GM19238 (cell line): ENCODE measurements at regions not wholly inside any gene's neighbourhood (a gene's known extent, or its start where the extent isn't known, plus 50 kb on each side); places are given as distances from the start of the nearest gene placed in this dataset.
"Not testable (repeated sequence)": the region's sequence is repeated elsewhere in the genome, so short reads cannot be mapped to it uniquely, and the experiment has no call there.

Experiments used
- DNase-seq: peaks from one replicate; pipeline ENCODE4 v3.0.0; 2011; ENCODE audit warnings: low spot score; ENCODE audit not compliant: insufficient read length

DNA sequence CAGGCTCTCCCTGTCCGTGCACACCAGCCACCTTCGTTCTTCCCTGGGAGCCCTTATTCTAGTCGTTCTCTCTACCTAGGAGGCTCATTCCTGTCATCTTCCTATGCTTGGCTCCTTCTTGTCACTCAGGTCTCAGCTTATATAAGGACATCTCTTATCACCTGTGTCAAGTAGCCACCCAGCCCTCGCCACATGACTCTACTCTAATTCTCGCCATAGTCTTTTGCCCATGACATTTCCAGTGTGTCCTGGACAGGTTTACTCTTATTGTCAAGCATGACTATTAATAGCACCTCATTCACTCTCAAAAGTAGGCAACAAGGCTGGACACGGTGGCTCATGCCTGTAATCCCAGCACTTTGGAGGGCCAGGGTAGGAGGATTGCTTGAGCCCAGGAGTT, 175.7 kb upstream of the NUDT4 start:
- no peak for DNase-seq

DNA sequence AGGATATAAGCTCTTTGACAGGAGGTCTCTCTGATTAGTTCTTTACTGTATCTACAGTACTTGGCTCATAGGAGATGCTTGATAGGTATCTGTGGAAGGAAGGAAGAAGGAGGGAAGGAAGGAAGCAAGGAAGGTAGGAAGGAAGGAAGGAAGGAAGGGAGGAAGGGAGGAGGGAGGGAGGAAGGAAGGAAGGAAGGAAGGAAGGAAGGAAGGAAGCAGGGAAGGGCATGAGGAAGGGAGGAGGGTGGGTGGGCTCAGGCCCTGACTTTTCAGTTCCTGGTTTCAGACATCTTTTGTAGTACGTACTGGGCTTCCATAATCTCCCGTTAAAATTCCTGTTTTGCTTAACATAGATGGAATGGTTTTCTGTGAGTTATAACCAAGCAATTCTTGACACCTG, 175.0 kb upstream of the NUDT4 start:
- no peak for DNase-seq

DNA sequence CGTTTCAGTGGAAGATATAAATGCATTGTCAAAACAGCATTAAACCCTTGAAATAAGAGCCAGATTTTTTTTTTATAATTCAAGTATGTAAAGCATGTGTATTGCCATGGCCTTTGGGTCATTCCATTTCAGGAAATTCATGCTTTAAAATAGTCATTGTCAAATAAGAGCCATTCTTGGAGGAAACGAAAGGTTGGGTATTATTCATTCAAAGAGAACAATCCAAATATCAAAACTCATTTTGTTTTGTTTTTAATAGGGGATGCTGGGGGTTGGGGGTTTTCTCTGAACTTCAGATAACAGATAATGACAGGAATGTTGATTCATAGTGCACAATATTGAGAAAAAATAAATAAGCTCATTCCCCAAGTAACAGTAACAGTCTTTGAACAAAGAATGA, 174.4 kb upstream of the NUDT4 start:
- DNase-seq, result no peak

DNA sequence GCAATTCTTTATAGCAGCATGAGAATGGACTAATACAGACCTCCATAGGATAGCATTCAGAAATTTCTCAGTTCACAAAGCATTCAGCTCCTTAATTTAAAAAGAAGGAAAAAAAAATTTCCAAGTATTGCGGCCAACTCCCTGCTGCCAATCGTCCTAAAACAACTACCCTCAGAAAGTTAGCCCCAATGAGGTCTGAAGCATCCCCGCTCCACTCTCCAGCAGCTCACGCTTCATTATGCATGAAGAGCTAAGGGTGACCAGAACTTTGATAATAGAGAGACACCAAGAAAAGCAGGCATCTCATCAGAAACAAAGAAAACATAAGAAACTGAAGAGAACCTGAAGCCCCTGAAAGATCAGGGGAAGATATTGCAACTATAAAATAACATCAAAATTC, 172.8 kb upstream of the NUDT4 start:
- no peak for DNase-seq

DNA sequence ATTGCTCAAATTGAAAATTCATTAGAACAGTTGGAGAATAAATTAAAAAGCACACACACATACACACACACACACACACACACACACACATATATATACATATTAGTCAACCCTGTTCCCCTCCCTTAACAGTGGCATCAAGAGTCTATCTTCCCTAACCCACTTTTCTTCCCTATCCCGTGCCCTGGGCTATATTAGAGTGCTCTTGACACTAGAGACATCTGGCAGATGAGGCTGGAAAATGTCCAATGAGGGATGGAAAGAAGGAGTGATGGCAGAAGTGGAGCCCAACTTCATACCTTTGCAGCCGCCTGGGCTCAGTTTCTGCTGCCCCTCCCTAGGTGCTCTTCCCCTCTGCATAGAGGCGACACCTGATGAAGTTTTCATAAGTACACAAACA, 172.4 kb upstream of the NUDT4 start:
- DNase-seq, result no peak

DNA sequence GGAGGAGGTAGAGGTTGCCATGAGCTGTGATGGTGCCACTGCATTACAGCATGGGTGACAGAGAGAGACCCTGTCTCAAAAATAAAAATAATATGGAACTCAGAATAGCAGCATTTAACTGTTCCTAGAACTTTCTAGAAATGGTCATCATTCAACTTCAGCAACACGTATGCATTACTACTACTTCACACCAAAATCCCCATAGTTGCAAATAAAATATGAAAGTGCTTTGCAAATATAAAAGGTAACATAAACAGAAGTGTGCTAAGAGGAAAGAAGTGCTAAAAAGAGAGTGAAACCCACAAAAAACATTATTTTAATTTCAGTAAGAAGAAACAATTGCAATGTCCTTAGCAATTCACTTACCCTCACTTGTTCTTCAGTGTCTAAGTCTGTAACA, 169.7 kb upstream of the NUDT4 start:
- no peak for DNase-seq

DNA sequence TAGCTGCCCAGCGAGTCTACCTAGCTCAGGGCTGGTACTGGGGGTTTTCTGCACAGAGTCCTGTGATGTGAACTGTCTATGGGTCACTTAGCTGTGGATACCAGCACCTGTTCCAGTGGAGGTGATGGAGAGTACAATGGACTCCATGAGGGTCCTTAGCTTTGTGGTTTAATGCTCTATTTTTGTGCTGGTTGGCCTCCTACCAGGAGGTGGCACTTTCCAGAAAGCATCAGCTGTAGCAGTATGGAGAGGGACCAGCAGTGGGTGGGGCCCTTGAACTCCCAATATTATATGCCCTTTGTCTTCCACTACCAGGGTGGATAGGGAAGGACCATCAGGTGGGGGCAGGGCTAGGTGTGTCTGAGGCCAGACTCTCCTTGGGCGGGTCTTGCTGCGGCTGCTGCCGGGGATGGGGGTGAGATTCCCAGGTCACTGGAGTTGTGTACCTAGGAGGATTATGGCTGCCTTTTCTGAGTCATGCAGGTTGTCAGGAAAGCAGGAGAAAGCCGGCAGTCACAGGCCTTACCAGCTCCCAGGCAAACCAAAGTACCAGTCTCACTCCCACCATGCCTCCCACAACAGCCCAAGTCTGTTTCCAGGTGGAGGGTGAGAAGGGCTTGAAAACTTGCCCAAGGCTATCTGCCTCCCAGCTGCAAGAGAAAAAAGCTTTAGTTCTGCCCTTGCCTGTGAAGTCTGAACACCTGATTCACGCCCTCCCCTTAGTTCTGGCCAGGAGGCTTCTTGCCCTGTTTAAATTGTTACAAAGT, 163.0 kb upstream of the NUDT4 start:
- DNase-seq, result no peak

DNA sequence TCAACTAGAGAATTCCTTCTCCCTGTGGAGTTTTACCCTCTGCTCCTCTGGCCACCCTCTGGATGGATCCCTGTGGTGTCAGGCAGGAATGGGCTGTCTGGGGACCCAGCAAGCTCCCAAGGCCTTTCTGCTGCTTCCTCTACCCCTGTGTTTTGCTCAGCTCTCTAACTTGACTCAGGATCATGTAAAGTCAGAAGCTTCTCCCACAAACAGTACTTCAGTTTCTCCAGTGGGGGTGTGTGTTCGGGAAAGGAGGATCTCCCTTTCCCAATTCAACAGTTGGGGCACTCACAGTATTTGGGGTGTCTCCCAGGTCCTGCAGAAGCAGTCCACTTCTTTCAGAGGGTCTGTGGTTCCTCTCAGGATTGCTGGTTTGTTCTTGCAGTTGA, 162.4 kb upstream of the NUDT4 start:
- DNase-seq, result no peak

DNA sequence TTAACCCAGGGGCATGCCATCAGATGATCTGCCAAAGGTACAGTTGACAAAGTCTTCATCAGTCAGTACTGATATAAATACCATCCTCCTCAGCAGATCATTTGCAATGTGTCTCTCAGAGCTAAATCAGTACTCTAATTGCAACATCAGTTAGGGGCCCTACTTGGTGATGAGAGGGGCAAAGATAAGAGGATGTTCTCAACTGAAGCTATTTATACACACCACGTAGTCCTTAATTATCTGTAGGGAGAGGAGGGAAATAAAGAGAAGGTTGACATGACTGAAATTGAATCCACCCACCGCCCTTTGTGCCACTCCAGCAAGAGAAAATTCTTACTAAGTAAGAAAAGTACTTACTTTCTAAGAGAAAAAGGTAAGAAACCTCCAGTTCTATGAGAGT, 157.8 kb upstream of the NUDT4 start:
- DNase-seq, result no peak

DNA sequence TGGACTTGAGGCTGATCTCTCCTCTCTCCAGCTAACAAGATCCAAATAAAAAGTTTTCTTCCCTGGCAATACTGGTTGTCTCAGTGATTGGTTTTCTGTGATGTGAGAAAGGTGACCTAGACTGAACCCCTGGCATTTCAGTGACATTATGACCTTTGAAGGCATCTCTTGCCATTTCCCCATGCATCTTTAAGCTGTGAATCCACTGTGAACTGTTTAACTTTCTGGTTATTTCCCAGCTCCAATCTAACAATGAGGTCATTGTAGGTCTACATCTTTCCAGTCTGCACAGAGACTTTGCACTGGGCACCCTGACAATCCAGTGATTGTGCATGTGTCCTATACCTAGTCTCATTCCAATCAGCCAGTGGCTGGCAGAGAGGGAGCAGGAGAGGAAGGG, 155.9 kb upstream of the NUDT4 start:
- no peak for DNase-seq

DNA sequence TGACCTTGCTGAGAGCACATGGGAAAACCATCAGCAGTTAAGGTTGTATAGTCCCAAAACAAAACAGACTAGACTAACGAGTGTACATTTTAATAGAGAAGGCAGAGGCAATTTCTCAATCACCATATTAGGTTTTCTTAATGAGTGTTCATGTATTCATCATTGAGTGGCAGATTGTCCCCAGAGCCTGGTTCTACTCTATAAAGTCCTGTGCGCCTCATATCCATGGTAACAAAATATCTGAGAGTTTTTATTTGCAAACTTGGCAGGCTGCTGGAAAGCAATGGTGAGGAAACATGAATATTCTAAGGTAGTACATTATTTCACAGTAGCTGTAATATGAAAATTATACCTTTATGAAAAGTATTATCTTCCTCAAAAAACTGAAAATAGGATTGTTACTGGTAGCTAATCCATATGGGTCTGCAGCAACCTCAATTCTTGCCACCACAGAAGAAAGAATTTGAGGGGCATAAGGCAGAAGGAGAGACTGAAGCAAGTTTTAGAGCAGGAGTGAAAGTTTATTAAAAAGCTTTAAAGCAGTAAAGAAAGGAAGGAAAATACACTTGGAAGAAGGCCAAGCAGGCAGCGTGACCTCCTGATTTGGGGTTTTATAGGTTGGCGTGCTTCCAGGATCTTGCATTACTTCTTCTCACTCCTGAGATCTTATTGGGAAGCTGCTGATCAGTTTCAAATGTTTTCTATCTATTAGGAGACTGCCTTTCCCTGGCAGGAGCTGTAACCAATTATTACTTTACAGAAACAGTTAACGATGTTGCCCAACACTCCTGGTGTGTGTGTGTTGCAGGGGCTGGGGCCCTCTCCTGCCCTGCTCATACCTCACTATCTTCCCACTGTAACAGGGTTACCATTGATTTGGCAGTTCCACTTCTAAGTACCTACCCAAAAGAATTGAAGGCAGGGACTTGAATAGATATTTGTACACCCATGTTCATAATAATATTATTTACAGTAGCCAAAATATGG, 154.0 kb upstream of the NUDT4 start:
- no peak for DNase-seq

DNA sequence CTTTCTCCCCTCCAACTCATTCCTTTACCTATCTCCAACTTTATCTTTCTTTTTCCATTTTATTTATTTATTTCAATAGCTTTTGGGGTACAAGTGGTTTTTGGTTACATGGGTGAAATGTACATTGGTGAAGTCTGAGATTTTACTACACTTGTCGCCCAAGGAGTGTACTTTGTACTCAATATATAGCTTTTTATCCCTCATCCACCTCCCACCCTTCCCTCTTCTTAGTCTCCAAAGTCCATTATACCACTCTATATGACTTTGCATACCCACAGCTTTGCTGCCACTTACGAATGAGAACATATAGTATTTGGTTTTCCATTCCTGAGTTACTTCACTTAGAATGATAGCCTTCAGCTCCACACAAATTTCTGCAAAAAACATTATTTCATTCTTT, 152.6 kb upstream of the NUDT4 start:
- DNase-seq, result no peak

DNA sequence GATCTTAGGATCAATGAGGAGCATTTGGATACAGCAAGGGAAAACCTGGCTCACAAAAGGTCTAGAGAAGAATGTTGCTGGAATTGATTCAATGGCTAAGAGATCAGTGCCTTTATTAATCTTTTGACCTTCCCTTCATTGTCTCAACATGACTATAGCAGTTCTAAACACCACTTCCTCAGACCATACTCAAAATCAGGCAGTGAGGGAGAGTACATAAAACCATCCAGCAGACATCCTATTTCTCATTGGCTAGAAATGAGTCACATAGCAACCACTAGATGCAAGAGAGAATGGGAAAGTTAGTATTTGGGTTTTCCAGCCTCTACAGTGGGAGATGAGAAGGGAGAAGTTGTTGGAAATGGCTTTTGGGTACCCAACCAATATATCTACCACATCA, 151.4 kb upstream of the NUDT4 start:
- DNase-seq, result no peak

DNA sequence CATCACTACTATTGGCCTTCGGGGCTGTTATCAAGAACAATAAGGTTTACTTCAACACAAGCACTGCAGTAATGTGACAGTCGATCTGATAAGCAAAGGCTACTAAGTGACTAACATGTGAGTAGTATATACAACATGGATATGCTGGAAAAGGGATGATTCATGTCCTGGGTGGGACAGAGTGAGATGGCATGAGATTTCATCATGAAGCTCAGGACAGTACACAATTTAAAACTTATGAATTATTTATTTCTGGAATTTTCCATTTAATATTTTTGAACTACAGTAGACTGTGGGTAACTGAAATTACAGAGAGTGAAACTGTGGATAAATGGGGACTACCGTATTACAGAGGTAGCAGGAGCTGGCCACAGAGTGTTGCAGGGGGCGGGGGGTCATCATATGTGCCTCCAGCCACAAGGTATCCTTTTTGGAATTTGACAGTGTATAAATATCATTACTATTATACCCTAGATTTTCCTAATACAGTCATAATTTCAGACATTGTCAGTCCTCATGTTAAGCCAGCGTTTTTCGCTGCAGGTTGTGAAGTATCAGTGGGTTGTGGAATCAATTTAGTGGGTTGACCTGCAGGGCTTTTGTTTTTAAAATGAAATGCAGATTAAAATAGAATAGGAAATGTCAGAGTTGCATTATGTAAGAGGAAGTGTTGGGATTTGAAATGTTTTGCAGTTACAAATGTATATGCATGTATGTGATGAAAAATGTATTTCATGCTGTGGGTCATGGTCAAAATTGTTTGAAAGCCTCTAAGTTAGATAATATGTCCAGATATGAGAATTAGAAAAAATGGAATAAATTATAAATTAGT, 148.0 kb upstream of the NUDT4 start:
- no peak for DNase-seq

DNA sequence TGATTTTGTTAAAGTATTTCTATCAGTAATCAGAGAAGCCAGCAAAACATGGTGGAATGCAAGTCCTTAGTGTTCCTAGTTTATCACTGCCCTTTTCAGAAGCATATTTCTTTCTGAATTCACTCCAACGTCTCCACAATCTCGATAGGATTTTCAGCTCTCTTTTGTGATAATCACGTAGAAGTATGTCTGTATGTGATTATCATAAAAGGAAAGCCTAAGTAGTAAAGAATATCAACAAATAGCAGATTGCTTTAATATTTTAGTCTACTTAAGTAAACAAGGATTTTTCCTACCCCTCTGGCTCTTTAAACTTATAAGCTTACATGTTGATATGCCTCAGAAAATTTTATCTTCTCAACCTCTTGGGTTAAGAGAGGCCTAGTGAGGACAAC, 147.4 kb upstream of the NUDT4 start:
- no peak for DNase-seq

DNA sequence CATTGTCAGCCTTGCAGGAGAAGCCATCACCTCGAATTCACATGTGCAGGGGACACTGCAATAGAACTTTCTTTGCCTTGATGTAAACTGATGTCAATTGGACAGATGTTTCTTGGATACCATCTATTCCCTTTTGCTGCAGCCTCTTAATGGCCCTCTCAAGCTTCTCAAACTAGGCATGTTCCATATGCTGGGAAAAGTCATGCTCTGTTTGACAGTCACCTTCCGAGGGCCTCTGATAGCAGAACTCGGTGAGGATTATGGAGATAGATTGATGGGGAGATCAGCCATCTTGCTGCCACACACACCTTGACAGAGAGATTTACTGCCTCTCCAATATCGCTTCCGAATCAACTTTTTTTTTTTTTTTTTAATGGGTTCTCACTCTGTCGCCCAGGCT, 145.8 kb upstream of the NUDT4 start:
- no peak for DNase-seq

DNA sequence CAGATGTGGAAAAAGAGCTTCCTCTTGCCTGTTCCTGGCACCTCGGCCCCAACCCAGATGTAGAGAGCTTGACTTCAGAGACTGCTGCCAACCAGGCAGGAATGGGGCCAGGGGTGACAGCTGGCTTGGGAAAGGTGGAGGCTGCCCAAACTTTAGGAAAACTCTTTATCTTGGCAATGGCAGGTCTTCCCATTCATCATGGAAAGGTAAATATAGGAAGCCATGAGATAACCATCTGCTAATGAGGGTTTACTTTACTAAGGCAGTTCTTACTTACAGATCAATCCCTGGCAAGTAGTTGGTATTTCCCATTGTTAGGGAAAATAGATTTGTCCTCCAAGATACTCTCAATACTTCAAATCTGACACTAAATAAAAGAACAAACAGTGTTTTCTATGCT, 143.1 kb upstream of the NUDT4 start:
- no peak for DNase-seq

DNA sequence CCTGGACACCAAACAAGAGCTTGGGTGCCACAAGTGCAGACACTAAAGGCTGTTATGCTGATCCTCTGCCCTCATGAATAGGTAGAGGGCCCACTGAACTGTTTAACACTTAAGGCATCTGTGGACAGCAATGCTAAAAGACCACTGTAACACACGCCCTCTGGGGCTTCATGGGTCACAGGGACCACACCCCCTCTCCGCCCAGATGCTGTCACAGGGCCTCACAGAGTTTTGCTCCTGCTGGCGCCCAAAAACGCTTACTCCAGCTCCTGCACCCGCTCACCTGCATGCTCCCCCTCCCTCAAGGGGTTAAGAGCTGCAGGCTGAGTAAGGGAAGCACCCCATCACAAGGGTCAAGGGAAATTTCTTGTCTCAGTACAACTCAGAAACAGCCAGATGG, 141.8 kb upstream of the NUDT4 start:
- no peak for DNase-seq

DNA sequence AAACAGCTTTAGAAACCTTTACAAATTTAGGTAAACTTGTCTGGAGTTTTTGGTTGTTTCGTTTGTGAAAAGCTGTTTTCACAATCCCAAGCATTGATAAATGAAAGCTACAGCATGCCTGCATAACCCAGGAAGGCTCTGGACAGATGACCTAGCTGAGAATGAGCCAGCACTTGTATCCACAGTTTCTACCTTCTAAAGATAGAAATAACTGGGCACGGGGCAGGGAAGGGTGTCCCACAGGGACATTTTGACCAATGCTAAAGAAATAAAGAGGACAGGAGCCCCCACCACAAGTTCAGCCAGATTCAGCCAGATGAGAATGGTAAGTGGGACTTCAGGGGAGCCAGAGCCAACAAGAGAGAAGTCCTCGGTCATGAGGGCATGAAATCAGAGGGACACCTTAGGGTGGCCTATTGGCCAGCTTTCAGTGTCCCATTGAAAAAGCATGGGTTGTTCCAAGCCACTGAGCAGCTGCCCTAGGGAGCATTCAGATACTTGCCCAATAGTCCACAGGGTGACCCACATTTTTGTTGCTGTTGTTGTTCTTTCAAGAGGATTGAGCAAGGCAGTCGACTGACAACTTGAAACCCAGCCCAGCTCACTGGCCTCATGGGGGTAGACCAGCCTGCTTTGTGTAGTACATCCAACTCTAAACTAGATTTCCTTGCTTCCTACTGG, 140.3 kb upstream of the NUDT4 start:
- no peak for DNase-seq

DNA sequence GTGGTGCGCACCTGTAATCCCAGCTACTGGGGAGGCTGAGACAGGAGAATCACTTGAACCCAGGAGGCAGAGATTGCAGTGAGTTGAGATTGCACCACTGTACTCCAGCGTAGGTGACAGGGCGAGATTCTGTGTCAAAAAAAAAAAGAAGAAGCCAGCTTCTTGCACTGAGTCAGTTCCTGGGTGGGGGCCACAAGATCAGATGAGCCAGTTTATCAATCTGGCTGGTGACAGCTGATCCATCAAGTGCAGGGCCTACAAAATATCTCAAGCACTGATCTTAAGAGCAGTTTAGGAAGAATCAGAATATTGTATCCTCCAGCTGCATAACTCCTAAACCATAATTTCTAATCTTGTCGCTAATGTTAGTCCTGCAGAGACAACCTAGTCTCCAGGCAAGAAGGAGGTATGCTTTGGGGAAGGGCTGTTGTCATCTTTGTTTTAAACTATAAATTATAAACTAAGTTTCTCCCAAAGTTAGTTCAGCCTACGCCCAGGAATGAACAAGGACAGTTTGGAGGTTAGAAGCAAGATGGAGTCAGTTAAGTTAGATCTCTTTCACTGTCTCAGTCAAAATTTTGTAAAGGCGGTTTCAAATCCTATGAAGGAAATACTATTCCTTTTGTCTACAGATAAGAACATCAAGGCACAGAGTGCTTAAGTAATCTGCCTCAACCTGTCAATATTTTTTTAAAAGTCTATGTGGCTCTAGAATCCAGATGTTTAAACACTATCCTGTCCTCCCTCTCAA, 139.0 kb upstream of the NUDT4 start:
- not testable (repeated sequence) for DNase-seq

DNA sequence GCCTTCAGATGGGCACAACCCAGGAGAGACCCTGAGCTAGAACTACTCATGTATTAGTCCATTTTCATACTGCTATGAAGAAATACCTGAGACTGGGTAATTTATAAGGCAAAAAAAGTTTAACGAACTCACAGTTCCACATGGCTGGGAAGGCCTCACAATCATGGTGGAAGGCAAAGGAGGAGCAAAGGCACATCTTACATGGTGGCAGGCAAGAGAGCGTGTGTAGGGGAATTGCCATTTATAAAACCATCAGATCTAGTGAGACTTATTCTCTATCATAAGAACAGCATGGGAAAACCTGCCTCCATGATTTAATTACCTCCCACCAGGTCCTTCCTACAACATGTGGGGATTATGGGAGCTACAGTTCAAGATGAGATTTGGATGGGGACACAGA, 137.9 kb upstream of the NUDT4 start:
- DNase-seq, result not testable (repeated sequence)
